Fibroblast of villous mesenchyme (primary cell): ENCODE measurements at regions not wholly inside any gene's neighbourhood (a gene's known extent, or its start where the extent isn't known, plus 50 kb on each side); places are given as distances from the start of the nearest gene placed in this dataset.
"Not testable (repeated sequence)": the region's sequence is repeated elsewhere in the genome, so short reads cannot be mapped to it uniquely, and the experiment has no call there.

Experiments used
- DNase-seq: peaks from one replicate; pipeline ENCODE4 v3.0.0-alpha.2; 2010; ENCODE audit warnings: low read depth
- H3K4me3 ChIP-seq: 2 replicates; pipeline ENCODE4 v1.5.1; 2011; ENCODE audit warnings: low read depth, mild to moderate bottlenecking, low read length

DNA sequence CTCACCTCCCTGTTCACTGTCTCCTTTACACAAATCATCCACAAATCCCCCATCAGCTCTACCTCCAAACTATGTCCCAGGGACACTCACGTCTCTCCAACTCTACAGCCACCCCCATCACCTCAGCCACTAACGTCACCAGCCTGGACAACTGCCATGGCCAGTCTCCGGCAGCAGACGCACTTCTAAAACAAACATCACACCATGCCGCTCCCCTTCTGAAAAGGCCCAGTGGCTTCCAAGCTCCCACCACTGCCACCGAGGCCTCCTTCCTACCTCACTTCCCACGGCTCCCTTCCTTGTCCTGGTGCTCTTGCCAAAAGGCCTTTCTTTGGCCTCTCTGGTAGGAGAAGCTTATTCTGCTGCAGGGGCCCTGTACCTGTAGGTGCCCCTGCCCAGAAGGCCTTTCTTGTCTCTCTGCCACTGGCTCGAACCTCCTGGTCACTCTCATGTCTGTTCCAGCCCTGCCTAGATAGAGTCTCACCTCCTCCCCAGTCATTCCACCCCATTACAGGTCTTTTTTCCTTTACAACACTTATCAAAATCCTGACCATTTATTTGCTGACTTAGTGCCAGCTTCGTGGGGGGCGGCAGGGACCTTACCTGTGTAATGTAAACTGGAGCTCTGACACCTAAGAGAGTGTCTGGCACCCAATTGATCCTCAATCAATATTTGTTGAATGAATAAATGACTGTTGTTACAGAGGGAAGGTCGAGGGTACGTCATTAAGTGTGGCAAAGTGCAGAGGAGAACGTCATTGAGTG lies 304.2 kb downstream of the GOLGA6L6 start:
- not testable (repeated sequence) for DNase-seq, H3K4me3 ChIP-seq

DNA sequence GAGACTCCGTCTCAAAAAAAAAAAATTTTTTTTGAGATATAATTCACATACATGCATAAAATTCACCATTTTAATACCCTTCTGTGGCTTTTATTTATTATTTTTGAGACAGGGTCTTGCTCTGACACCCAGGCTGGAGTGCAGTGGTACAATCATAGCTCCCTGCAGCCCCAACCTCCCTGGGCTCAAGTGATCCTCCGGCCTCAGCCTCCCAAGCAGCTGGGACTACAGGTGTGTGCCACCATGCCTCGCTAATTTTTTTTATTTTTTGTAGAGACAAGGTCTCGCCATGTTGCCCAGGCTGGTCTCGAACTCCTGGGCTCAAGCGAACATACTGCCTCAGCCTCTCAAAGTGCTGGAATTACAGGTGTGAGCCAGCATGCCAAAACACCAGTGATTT lies 305.9 kb downstream of the GOLGA6L6 start:
- H3K4me3 ChIP-seq, DNase-seq: not testable (repeated sequence)

DNA sequence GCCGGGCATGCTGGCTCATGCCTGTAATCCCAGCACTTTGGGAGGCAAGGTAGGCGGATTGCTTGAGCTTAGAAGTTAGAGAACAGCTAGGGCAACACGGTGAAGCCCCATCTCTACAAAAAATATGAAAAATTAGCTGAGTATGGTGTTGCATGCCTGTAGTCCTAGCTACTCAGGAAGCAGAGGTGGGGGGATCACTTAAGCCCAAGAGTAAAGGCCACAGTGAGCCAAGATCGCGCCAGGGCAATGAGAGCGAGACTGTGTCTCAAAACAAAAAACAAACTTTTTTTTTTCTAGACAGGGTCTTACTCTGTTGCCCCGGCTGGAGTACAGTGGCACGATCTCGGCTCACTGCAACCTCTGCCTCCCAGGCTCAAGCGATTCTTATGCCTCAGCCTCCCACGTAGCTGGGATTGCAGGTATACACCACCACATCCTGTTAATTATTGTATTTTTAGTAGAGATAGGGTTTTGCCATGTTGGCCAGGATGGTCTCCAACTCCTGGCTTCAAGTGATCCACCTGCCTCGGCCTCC lies 307.5 kb downstream of the GOLGA6L6 start:
- DNase-seq = not testable (repeated sequence)

DNA sequence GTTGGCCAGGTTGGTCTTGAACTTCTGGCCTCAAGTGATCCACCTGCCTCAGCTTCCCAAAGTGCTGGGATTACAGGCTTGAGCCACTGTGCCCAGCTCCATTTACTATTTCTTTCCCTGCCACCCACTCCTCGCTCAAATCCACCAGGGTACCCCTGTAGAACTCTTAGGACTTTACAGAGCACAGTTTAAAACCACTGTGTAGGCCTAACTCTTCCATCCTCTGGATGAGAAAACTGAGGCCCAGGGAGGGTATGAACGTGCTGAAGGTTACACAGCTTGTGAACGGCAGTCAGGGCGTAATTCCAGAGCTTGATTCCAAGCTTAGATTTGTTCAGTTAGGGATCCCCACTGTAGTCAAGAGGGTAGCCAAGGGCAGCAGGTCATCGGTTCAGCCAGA lies 309.1 kb downstream of the GOLGA6L6 start:
- DNase-seq = not testable (repeated sequence)

More for the DNA sequence above, 307.5 kb downstream of the GOLGA6L6 start:
- H3K4me3 ChIP-seq = not testable (repeated sequence)

DNA sequence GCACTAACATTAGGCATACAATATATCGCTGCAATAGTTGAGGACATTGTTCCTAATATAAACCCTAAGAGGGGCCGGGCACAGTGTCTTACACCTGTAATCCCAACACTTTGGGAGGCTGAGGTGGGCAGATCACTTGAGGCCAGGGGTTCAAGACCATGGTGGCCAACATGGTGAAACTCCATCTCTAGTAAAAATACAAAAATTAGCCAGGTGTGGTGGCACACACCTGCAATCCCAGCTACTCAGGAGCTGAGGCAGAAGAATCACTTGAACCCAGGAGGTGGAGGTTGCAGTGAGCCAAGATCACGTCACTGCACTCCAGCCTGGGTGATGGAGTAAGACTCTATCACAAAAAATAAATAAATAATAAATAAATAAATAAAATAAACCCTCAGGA lies 310.9 kb downstream of the GOLGA6L6 start:
- DNase-seq, H3K4me3 ChIP-seq: not testable (repeated sequence)

More for the DNA sequence above, 309.1 kb downstream of the GOLGA6L6 start:
- H3K4me3 ChIP-seq = not testable (repeated sequence)

DNA sequence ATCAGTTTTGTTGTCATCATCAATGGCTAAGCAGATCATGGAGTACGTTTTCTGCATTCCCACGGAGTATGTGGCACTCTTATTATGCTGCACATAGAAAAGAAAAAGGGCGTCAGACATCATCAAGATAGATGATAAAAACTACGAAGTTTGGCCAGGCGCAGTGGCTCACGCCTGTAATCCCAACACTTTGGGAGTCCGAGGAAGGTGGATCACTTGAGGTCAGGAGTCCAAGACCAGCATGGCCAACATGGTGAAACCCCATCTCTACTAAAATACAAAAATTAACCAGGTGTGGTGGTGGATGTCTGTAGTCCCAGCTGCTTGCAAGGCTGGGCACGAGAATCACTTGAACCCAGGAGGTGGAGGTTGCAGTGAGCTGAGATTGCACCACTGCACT lies 312.8 kb downstream of the GOLGA6L6 start:
- not testable (repeated sequence) for H3K4me3 ChIP-seq, DNase-seq

DNA sequence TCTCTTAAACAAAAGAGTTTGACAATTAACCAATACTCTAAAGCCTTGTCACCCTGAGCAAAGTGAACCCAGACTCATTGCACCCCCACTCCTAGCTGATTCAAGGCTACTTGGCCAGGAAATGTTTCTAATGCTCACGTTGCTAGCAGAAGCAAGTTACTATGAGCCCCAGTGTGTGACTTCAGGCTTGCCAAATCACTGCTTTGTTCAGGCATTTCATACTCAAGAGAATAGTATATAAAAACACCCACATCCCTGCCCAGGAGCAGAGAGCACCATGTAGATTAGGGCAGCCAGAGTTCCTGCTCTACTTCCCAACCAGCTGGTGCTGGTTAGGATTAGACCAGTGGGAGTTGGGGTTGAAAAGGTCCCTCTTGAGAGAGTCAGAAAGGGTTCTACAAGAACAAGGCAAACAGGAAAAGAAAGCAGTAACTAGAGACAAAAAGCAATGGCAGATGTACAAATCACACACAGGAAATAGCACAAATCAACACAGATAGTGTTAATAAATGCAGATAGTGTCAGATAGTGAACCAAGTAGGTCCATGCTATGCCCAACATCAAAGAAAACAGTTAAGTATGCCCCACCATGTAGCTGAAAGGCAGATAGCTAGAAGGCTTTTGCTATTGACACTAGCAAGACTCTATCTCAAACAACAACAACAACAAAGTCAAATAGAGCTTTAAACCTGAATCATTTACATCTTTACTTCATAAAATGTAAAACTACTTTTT lies 314.3 kb downstream of the GOLGA6L6 start:
- H3K4me3 ChIP-seq, DNase-seq: not testable (repeated sequence)

DNA sequence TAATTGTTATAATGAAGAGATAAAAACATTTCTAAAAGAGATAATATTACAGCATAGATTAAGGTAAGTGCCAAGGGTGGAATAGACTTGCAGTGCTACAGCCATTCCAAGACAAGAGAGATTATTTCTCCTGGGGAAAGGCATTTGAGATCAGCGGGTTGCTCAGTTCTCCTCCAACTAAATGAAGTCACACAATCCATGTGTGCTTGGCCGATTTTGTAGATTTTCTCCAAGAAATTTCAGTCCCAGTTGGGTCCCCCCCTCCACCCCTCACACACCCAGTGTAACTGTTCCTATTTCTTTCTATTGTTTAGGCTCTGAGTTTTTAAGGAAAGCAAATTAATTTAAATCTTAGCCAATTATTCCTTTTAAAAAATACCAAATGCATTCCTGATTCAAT lies 315.1 kb downstream of the GOLGA6L6 start:
- not testable (repeated sequence) for H3K4me3 ChIP-seq, DNase-seq

DNA sequence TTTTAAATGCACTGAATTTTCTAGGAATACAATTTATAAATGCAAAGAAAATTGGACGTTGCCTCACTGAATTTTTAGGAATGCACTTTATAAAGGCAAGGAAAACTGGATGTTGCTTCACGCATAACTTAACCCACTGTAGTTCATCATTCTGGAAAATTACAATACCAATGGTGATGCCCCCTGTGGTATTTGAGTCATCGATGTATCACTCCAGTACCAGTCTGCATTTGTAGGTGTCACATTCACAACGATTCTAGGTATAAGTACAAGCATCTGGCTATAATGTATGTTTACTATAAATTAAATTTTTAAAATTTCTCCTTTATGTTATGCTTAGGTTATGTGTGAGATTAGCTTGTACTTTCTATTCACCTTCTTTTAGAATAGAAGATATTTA lies 320.5 kb downstream of the GOLGA6L6 start:
- DNase-seq, H3K4me3 ChIP-seq: not testable (repeated sequence)

DNA sequence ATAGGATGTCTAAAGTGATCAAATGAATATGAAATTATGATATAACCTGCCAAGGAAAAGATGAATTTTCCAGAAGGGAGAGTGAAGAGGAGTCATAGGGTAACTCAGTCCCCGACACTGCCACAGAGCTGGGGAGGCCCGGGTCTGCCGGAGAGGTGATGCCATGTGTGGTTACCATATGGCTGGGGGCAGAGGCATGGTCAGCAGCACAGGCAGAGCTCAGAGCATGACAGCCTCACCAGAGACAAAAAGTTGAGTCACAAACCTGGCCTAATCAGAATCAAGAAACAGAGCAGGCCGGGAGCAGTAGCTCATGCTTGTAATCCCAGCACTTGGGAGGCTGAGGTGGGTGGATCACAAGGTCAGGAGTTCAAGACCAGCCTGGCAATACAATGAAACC lies 322.4 kb downstream of the GOLGA6L6 start:
- not testable (repeated sequence) for DNase-seq, H3K4me3 ChIP-seq

DNA sequence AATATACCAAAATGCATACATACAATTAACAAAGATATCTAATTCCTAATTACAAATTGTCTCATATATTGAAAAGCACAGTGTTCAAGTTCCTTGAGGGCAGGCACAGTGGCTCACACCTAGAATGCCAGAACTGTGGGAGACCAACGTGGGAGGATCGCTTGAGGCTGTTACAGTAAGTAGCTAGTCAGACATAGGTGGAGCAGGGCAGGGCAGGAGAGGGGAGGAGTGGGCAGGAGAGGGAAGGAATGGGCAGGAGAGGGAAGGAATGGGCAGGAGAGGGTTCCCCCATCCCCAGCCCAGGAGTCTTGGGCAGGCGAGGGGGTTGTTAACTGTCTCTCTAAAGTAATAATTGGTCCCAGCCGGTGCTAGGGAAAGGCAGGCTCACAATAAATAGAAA lies 325.9 kb downstream of the GOLGA6L6 start:
- H3K4me3 ChIP-seq, DNase-seq: not testable (repeated sequence)

DNA sequence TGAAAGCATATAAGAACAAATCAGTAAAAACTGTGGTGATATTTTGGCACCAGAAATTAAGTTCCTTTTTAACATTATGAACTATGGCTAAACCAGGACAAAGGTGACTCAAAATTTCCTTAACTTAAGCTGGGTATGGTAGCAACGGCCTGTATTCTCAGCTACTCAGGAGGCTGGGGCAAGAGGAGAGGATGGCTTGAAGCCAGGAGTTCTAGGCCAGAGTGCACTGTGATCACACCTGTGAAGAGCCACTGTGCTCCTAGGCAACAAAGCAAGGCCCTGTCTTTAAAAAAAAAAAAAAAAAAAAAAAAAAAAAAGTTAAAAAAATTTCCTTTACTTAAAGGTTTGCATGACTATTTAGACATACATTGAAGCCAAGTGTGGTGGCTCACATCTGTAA lies 327.5 kb downstream of the GOLGA6L6 start:
- not testable (repeated sequence) for H3K4me3 ChIP-seq, DNase-seq

DNA sequence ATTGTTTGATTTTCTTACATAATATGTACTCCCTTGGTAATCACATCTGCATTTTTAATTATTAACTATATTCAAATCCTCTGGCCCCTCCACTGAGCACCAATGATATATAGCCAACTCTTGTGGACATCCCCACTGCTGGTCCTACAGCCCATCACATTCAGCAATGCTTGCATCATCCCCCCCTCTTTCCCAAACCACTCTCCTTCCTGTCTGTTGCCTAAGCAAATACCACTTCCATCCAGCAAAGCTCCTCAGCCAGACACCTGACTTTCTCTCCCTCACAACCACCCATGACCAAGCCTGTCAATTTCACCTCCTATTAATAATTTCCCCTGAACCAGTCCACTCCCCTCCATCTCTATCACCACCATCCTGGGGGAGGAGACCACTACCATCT lies 330.1 kb downstream of the GOLGA6L6 start:
- H3K4me3 ChIP-seq, DNase-seq: not testable (repeated sequence)

DNA sequence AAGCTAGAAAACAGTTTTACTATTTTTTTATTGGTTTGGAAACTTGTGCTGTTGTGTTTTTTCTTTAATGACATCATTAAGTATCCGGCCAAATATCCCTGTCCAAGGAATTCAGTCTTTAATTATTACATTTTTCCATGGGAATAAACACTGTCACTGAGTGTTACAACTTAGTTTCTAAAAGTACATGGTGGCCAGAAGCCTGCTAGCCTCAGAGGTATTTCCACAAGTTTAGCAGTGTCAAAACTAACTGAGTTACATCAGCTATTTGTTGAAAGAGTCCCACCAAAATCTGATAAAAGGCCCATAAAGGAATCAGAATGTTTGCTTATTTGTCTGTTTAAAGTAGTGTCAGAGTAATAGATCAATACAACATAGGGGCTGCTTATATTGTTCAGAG lies 331.6 kb downstream of the GOLGA6L6 start:
- not testable (repeated sequence) for H3K4me3 ChIP-seq, DNase-seq

DNA sequence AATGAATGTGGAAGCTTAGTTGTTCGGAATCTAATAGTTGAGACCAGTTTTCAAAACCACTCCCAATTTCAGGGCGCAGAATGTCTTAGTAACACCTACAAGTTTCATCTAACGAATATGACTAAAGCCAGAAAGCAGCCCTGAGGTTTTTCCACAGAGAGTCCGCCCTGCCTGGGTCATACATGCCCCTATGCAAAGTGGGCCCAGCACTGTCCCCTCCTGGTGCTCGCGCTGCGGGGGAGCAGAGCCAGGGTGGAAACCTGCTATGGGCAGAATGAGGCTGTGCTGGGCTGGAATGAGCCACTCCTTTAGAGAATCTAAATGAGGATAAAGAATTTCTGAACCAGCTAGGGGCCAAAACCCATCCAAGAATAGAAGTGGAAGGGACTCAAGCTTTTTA lies 334.0 kb downstream of the GOLGA6L6 start:
- DNase-seq, H3K4me3 ChIP-seq: not testable (repeated sequence)

DNA sequence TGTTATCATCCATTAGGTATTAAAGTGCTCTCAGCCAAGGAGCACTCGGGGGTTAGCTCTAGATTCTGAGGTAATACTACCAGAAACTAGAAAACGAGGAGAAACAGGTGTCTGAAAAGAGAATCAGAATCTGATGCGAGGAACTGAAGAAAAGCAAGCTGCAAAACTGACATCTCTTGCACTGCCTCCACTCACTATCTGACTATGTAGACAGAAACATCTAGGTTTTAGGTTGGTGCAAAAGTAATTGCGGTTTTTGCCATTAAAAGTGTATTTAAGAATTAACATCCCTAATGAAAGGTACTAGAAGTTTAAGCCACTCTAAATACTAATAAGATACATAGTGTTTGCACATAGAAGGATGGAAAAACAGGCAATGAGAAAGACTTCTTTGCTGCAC lies 334.4 kb downstream of the GOLGA6L6 start:
- not testable (repeated sequence) for DNase-seq, H3K4me3 ChIP-seq

DNA sequence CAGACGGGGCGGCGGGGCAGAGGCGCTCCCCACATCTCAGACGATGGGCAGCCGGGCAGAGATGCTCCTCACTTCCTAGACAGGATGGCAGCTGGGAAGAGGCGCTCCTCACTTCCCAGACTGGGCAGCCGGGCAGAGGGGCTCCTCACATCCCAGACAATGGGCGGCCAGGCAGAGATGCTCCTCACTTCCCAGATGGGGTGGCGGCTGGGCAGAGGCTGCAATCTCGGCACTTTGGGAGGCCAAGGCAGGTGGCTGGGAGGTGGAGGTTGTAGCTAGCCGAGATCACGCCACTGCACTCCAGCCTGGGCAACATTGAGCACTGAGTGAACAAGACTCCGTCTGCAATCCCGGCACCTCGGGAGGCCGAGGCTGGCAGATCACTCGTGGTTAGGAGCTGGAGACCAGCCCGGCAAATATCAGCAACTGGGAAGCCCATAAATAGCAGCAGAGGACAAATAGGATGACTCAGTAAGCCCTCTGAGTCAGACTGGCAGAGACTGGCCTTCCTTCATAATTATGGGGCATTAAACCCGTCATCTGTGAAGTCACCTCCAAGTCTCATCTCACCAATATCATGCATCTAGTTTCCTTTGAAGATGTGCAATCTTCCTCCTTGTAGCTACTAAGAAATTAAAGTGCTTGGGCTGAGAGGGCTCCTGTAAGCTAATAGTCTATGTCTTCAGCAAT lies 337.3 kb downstream of the GOLGA6L6 start:
- DNase-seq, H3K4me3 ChIP-seq: not testable (repeated sequence)

DNA sequence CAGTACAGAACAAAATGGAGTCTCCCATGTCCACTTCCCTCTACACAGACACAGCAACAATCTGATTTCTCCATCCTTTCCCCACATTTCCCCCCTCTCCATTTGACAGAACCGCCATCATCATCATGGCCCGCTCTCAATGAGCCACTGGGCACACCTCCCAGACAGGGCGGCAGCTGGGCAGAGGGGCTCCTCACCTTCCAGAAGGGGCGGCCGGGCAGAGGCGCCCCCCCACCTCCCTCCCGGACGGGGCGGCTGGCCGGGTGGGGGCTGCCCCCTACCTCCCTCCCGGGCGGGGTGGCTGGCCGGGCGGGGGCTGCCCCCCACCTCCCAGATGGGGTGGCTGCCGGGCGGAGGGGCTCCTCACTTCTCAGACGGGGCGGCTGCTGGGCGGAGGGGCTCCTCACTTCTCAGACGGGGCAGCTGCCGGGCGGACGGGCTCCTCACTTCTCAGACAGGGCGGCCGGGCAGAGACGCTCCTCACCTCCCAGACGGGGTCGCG lies 337.9 kb downstream of the GOLGA6L6 start:
- DNase-seq = not testable (repeated sequence)

More for the DNA sequence above, 337.9 kb downstream of the GOLGA6L6 start:
- H3K4me3 ChIP-seq = not testable (repeated sequence)
